NCI-H1417 (cell line): ENCODE measurements at regions not wholly inside any gene's neighbourhood (a gene's known extent, or its start where the extent isn't known, plus 50 kb on each side); places are given as distances from the start of the nearest gene placed in this dataset.
"Not testable (repeated sequence)": the region's sequence is repeated elsewhere in the genome, so short reads cannot be mapped to it uniquely, and the experiment has no call there.

ENCODE experiments used
- DNase-seq, 3 experiments: peaks; one replicate each; lab custom pipeline; 2025; lab: John Stamatoyannopoulos, UW

- no peak for DNase-seq
These were observed 114.1 kb downstream of the FAR1 start for GRCh38 chr11:13782390-13783075.

- DNase-seq = no peak
These were observed 116.0 kb downstream of the FAR1 start for GRCh38 chr11:13784441-13784840.

- DNase-seq = no peak
These were observed 116.4 kb downstream of the FAR1 start for GRCh38 chr11:13784855-13785254.

- peak in 2 of 3 experiments; percentile 7 to 79 for DNase-seq
These were observed 118.2 kb downstream of the FAR1 start for GRCh38 chr11:13786688-13787087.

- DNase-seq = not testable (repeated sequence)
These were observed 129.1 kb downstream of the FAR1 start for GRCh38 chr11:13797616-13798015.

GRCh38 chr11:13800901-13801300 is 132.4 kb downstream of the FAR1 start:
- DNase-seq = no peak

GRCh38 chr11:13818325-13818724 is 144.2 kb upstream of the SPON1 start:
- DNase-seq = no peak

- no peak for DNase-seq
These were observed 135.8 kb upstream of the SPON1 start for GRCh38 chr11:13826505-13827278.

GRCh38 chr11:13831696-13832095 is 130.8 kb upstream of the SPON1 start:
- DNase-seq = peak in 2 of 3 experiments; percentile 57 to 61

- DNase-seq = no peak
These were observed 128.1 kb upstream of the SPON1 start for GRCh38 chr11:13834463-13834862.

GRCh38 chr11:13836666-13837065 is 125.9 kb upstream of the SPON1 start:
- DNase-seq = no peak

GRCh38 chr11:13837286-13837685 is 125.2 kb upstream of the SPON1 start:
- DNase-seq = no peak

GRCh38 chr11:13841393-13841792 is 121.1 kb upstream of the SPON1 start:
- peak in 1 of 3 experiments; percentile 28 for DNase-seq

GRCh38 chr11:13848031-13848430 is 114.5 kb upstream of the SPON1 start:
- no peak for DNase-seq

- peak in 1 of 3 experiments; percentile 63 for DNase-seq
These were observed 112.1 kb upstream of the SPON1 start for GRCh38 chr11:13850231-13851005.

- DNase-seq = no peak
These were observed 110.8 kb upstream of the SPON1 start for GRCh38 chr11:13851691-13852090.

GRCh38 chr11:13852481-13852880 is 110.0 kb upstream of the SPON1 start:
- no peak for DNase-seq

- DNase-seq = no peak
These were observed 104.7 kb upstream of the SPON1 start for GRCh38 chr11:13857828-13858227.

- DNase-seq = no peak
These were observed 102.6 kb upstream of the SPON1 start for GRCh38 chr11:13859892-13860291.

- DNase-seq = no peak
These were observed 101.1 kb upstream of the SPON1 start for GRCh38 chr11:13861411-13861810.

GRCh38 chr11:13862845-13863392 is 99.6 kb upstream of the SPON1 start:
- DNase-seq = no peak

GRCh38 chr11:13868710-13869397 is 93.7 kb upstream of the SPON1 start:
- DNase-seq = no peak
